GM12878 (cell line): ENCODE measurements at regions not wholly inside any gene's neighbourhood (a gene's known extent, or its start where the extent isn't known, plus 50 kb on each side); places are given as distances from the start of the nearest gene placed in this dataset.

ENCODE experiments used
- ATAC-seq: fragments of 200-7000 bp; cut with Tn5 transposase; 3 replicates; pipeline ENCODE4 v1.9.1; 2020; ENCODE audit warnings: mild to moderate bottlenecking, moderate library complexity
- BruUV-seq: library from RNA; stranded (reverse); fragments of 400-500 nt; replicated peaks from 2 replicates; lab custom pipeline; 2021; lab: Mats Ljungman, UMichigan
- CTCF ChIA-PET: fragments of 300-600 bp; sonication (Branson Sonifier 250); formaldehyde crosslinking; extraction: SDS; loops from one replicate; lab custom pipeline; 2021; ENCODE audit warnings: inconsistent platforms; lab: Yijun Ruan, JAX
- POLR2A ChIA-PET: fragments of 350-600 bp; formaldehyde crosslinking; extraction: SDS; loops from one replicate; lab custom pipeline; 2021; ENCODE audit warnings: inconsistent platforms; lab: Charles Lee
- RAD21 ChIA-PET: fragments of 300-600 bp; sonication (Branson Sonifier 250); formaldehyde crosslinking; loops from one replicate; lab custom pipeline; 2023; ENCODE audit warnings: antibody characterized with exemption; ENCODE audit not compliant: unreplicated experiment; lab: Charles Lee
- SMC1A ChIA-PET: fragments of 300-600 bp; sonication (Branson Sonifier 250); formaldehyde crosslinking; loops from one replicate; lab custom pipeline; 2023; ENCODE audit not compliant: unreplicated experiment, uncharacterized antibody; lab: Charles Lee
- DNase-seq: peaks from one replicate; pipeline ENCODE4 v3.0.0-alpha.2; 2011; ENCODE audit warnings: low read depth, low spot score
- FAIRE-seq: peaks from 3 replicates; lab custom pipeline; 2011; peaks lifted over from hg19 to GRCh38; lab: Jason Lieb, UNC
- H2AFZ ChIP-seq: 2 replicates; pipeline ENCODE4 v1.6.0; 2011; ENCODE audit warnings: low read depth, low read length, control low read depth; ENCODE audit not compliant: control insufficient read depth
- H3K27ac ChIP-seq: 2 replicates; pipeline ENCODE4 v1.5.1; 2011; ENCODE audit warnings: control low read depth; ENCODE audit not compliant: control insufficient read depth, insufficient read depth
- H3K27me3 ChIP-seq, 2 experiments: replicated peaks in 1 of 2; 2 replicates each; pipeline versions ENCODE4 v1.6.0 to v1.6.1; 2011; ENCODE audit warnings: low read length in 1 of 2; ENCODE audit not compliant: control insufficient read depth in 2 of 2, insufficient read depth in 2 of 2
- H3K36me3 ChIP-seq, 2 experiments: 2 replicates each; pipeline ENCODE4 v1.5.1; 2011; ENCODE audit warnings: low read length in 1 of 2; ENCODE audit not compliant: control insufficient read depth in 2 of 2, insufficient read depth in 2 of 2
- H3K4me1 ChIP-seq: 2 replicates; pipeline ENCODE4 v1.6.1; 2011; ENCODE audit warnings: mild to moderate bottlenecking, low read length, moderate library complexity, mixed read lengths; ENCODE audit not compliant: control insufficient read depth, insufficient read depth
- H3K4me2 ChIP-seq: 2 replicates; pipeline ENCODE4 v1.6.0; 2011; ENCODE audit warnings: control low read depth; ENCODE audit not compliant: control insufficient read depth, insufficient read depth
- H3K4me3 ChIP-seq: fragments of 200-600 bp; sonication (generic); 2 replicates; pipeline ENCODE4 v1.5.1; 2016
- H3K79me2 ChIP-seq: 2 replicates; pipeline ENCODE4 v1.6.0; 2011; ENCODE audit warnings: low read length; ENCODE audit not compliant: control insufficient read depth, insufficient read depth
- H3K9ac ChIP-seq: 2 replicates; pipeline ENCODE4 v1.8.0; 2011; ENCODE audit warnings: low read length, control low read depth, mixed read lengths; ENCODE audit not compliant: control insufficient read depth, insufficient read depth
- H3K9me3 ChIP-seq: replicated peaks from 3 replicates; pipeline ENCODE4 v1.5.1; 2011; ENCODE audit warnings: mild to moderate bottlenecking, low read length; ENCODE audit not compliant: control insufficient read depth, insufficient read depth
- H4K20me1 ChIP-seq: 2 replicates; pipeline ENCODE4 v1.6.0; 2011; ENCODE audit not compliant: control insufficient read depth, insufficient read depth
- CREM ChIP-seq: IDR thresholded peaks from 2 replicates; pipeline ENCODE4 v1.6.1; 2014; ENCODE audit warnings: antibody characterized with exemption, low read depth
- IRF5 ChIP-seq: fragments of 450-650 bp; IDR thresholded peaks from 2 replicates; pipeline ENCODE4 v1.6.1; 2017; ENCODE audit warnings: borderline replicate concordance
- NFYB ChIP-seq: IDR thresholded peaks from 2 replicates; pipeline ENCODE4 v1.6.1; 2011; ENCODE audit warnings: low read depth, mild to moderate bottlenecking, low read length, improper control_type of control experiment, moderate library complexity; ENCODE audit not compliant: insufficient read depth
- WGBS: methylation state at CpG from one replicate; pipeline ENCODE4 v1.1.6; 2016; ENCODE audit warnings: low lambda C conversion rate; ENCODE audit not compliant: insufficient replicate concordance, insufficient coverage; ENCODE audit errors: missing lambda C conversion rate; 5-methylcytosine and 5-hydroxymethylcytosine counted together
- in situ Hi-C: fragments of 300-500 bp; cut with MboI; formaldehyde crosslinking; loops from 9 replicates; pipeline ENCODE4 v1.14.3; 2018; ENCODE audit warnings: mixed read lengths
- intact Hi-C: fragments of 100-400 bp; cut with micrococcal nuclease; formaldehyde crosslinking; loops from one replicate; pipeline ENCODE4 v1.14.2; 2022; ENCODE audit not compliant: unreplicated experiment

GRCh38 chr5:148739524-148739923 lies 85.2 kb upstream of the HTR4 start (continued):
- TF ChIP-seq IRF5, result no peak

- Histone ChIP-seq H3K27me3 (no peaks in the 10 kb centered on the region; a peak in 1 of 4 replicates), H3K9ac (no peak overlapping the region), H4K20me1 (no peaks in the 10 kb centered on the region), H3K9me3 (no peaks in the 10 kb centered on the region), H3K36me3 (no peaks in the 10 kb centered on the region), H2AFZ (no peak overlapping the region), H3K79me2 (no peaks in the 10 kb centered on the region), H3K4me1 (no peaks in the 10 kb centered on the region)
- POLR2A ChIA-PET, result interaction anchor here (0.7 kb wide), 1 partner anchor 65 kb away, joined by 3 read pairs; no protein-coding TSS in a partner anchor
- DNase-seq (no peak), FAIRE-seq (no peak)
- no peak for TF ChIP-seq CREM
- TF ChIP-seq NFYB, result no peak
- TF ChIP-seq, all 136 proteins: peak for 0
- CTCF ChIA-PET, result interaction anchor here (0.5 to 17.0 kb wide), 35 partner anchors 10 to 377 kb away, joined by 3 to 523 read pairs (median 6); no protein-coding TSS in a partner anchor
- no TSS peak for BruUV-seq
- WGBS, result 38% methylated on average over 8 of the region's 8 CpGs
- RAD21 ChIA-PET, result interaction anchor here (0.8 to 8.1 kb wide), 7 partner anchors 9 to 374 kb away, joined by 3 to 104 read pairs (median 4); no protein-coding TSS in a partner anchor
- Histone ChIP-seq H3K27ac (no peak overlapping the region), H3K4me2 (no peak overlapping the region), H3K4me3 (no peak overlapping the region)
- ATAC-seq, result no peak
- SMC1A ChIA-PET, result interaction anchor here (0.6 to 6.6 kb wide), 36 partner anchors 8 to 374 kb away, joined by 3 to 143 read pairs (median 5); no protein-coding TSS in a partner anchor
- intact Hi-C loops (loop anchor here (2.0 to 5.0 kb wide), 2 partner anchors 87 to 527 kb away; partner anchors contain the start of gene ADRB2), in situ Hi-C loops (no loop called here)
Observed at GRCh38 chr5:148740079-148740858, 85.9 kb upstream of the HTR4 start.
